ENCODE measurements at regions not wholly inside any gene's neighbourhood (a gene's known extent, or its start where the extent isn't known, plus 50 kb on each side); places are given as distances from the start of the nearest gene placed in this dataset.

GRCh38 chr9:23606107-23606506 is 219.9 kb downstream of the ELAVL2 start:
- DNase-seq: no peak

DNA sequence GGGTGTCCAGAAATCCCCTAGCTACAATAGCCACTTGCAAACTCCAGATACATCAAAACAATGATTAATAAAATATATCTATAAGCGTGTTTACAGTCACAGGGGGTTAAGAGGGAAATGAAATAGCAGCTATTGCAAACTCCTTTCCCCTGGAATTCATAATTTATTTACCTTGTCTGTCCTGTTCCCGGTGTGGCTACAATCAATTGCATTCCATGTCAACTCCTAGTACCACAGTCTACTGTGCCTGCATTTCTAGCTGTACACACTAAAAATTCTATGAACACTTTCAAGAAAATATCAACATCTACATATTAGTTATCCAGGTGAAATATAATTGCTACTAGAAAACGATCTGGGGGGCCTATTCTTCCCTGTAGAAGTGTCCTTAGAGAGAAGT is 217.6 kb downstream of the ELAVL2 start:
- DNase-seq: no peak

- no peak for DNase-seq
These were observed 214.2 kb downstream of the ELAVL2 start for GRCh38 chr9:23611869-23612268.

- no peak for DNase-seq
These were observed 210.5 kb downstream of the ELAVL2 start for GRCh38 chr9:23615569-23615968.

GRCh38 chr9:23621188-23621587 is 204.9 kb downstream of the ELAVL2 start:
- no peak for DNase-seq

- no peak for DNase-seq
These were observed 204.1 kb downstream of the ELAVL2 start for GRCh38 chr9:23621924-23622323.

GRCh38 chr9:23622396-23622795 is 203.6 kb downstream of the ELAVL2 start:
- DNase-seq: no peak

- DNase-seq: no peak
These were observed 195.6 kb downstream of the ELAVL2 start for GRCh38 chr9:23630488-23630887.

GRCh38 chr9:23635276-23635675 is 190.8 kb downstream of the ELAVL2 start:
- no peak for DNase-seq

- DNase-seq: no peak
These were observed 189.8 kb downstream of the ELAVL2 start for GRCh38 chr9:23636199-23636598.

GRCh38 chr9:23638011-23638410 is 188.0 kb downstream of the ELAVL2 start:
- no peak for DNase-seq

GRCh38 chr9:23638837-23639426 is 187.1 kb downstream of the ELAVL2 start:
- no peak for DNase-seq

Measured in CD4-positive, alpha-beta T cell treated with Interleukin-4 for 1 hour (primary cell).